Right atrium auricular region (tissue), 2 donors: ENCODE measurements at regions not wholly inside any gene's neighbourhood (a gene's known extent, or its start where the extent isn't known, plus 50 kb on each side); places are given as distances from the start of the nearest gene placed in this dataset.

Experiments
- DNase-seq: peaks from one replicate; pipeline ENCODE4 v3.0.0-alpha.2; 2019; ENCODE audit warnings: low spot score
- H3K27ac ChIP-seq, 2 donors: fragments of 200-600 bp; sonication (generic); 1 replicate in 1 of 2; 2 replicates in 1 of 2; pipeline ENCODE4 v1.5.1; 2016 to 2019
- H3K27me3 ChIP-seq, 2 donors: fragments of 200-600 bp; sonication (generic); one replicate each; pipeline versions ENCODE4 v1.5.1 to v1.6.0; 2017 to 2019
- H3K36me3 ChIP-seq: fragments of 200-600 bp; sonication (generic); one replicate; pipeline ENCODE4 v1.5.1; 2016
- H3K4me1 ChIP-seq, 2 donors: fragments of 200-600 bp; sonication (generic); one replicate each; pipeline versions ENCODE4 v1.5.1 to v1.6.0; 2017 to 2019
- H3K4me3 ChIP-seq, 2 donors: fragments of 200-600 bp; sonication (generic); 1 replicate in 1 of 2; 2 replicates in 1 of 2; pipeline ENCODE4 v1.5.1; 2017 to 2019; ENCODE audit warnings: mild to moderate bottlenecking in 1 of 2, moderate library complexity in 1 of 2
- H3K9me3 ChIP-seq, 2 donors: fragments of 200-600 bp; sonication (generic); one replicate each; pipeline ENCODE4 v1.5.1; 2019
- TF ChIP-seq, protein P1 (sequence below), 2 donors: fragments of 200-600 bp; sonication (generic); IDR thresholded peaks; one replicate each; pipeline ENCODE4 v1.5.1; 2019; ENCODE audit warnings: antibody characterized with exemption in 2 of 2

DNA sequence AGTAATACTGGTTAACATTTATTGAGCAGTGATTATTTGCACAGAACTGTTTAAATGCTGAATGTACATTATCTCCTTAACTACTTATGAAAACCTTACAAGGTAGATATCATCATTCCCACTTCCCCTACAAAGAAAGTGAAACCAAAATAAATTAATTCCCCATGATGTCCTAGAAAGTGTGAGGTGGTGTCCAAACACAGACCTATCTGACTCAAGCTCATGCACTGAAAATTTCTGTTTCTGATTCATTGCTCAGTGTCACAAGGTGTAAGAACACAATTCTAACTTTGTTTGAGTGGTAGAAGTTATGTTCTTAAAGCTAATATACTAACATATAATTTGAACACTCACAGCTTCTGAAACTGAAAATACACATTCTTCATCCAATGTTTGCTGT, 178.7 kb downstream of the MRPL39 start:
- Histone ChIP-seq H3K4me3 (no peak overlapping the region), H3K27ac (no peak overlapping the region), H3K36me3 (no peaks in the 10 kb centered on the region), H3K9me3 (no peaks in the 10 kb centered on the region), H3K4me1 (no peaks in the 10 kb centered on the region), H3K27me3 (no peaks in the 10 kb centered on the region)
- no peak for DNase-seq
- TF ChIP-seq, protein P1, sequence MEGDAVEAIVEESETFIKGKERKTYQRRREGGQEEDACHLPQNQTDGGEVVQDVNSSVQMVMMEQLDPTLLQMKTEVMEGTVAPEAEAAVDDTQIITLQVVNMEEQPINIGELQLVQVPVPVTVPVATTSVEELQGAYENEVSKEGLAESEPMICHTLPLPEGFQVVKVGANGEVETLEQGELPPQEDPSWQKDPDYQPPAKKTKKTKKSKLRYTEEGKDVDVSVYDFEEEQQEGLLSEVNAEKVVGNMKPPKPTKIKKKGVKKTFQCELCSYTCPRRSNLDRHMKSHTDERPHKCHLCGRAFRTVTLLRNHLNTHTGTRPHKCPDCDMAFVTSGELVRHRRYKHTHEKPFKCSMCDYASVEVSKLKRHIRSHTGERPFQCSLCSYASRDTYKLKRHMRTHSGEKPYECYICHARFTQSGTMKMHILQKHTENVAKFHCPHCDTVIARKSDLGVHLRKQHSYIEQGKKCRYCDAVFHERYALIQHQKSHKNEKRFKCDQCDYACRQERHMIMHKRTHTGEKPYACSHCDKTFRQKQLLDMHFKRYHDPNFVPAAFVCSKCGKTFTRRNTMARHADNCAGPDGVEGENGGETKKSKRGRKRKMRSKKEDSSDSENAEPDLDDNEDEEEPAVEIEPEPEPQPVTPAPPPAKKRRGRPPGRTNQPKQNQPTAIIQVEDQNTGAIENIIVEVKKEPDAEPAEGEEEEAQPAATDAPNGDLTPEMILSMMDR (IDR thresholded peaks at IDR 0.05): no peak

DNA sequence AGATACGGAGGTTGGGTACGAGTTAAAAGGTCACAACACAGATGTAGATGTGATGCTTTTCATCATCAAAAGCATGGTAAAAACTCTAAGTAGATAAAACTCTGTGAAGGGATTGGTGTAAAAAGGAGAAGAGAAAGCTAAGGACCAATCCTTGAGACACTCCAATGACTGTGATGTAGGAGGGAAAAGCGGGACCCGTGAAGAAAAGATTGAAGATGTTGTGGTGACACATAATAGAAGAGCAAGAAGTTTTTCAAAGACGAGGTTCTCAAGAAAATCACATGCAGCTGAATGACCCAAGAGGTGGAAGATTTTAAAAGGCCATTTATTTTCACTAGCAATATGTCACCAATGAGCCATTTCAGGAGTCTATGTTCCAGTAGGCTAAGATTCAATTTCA, 179.5 kb downstream of the MRPL39 start:
- no peak for DNase-seq
- H3K9me3 ChIP-seq: no peaks in the 10 kb centered on the region
- TF ChIP-seq, protein P1 (IDR thresholded peaks at IDR 0.05): no peak
- no peak overlapping the region for H3K4me3 ChIP-seq
- H3K4me1 ChIP-seq: no peaks in the 10 kb centered on the region
- no peaks in the 10 kb centered on the region for H3K27me3 ChIP-seq
- H3K27ac ChIP-seq: no peak overlapping the region
- no peaks in the 10 kb centered on the region for H3K36me3 ChIP-seq

DNA sequence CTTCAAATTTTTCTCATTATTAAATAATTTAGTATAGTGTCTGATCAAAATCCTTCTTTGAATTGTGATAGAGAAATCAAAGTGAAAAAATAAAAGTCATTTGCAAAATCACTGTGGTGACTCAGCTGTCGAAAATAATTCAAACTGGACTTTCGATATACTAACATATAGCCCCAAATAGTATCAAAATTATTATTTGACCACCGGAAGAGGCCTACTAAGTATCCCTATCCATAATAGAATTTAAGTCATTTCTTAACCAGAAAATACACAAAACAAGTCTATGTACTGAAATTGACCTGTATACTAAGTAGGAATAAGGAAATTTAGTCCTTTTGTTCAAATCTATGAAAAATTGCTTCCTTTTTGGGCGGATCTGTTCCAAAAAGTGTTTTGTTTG, 180.7 kb downstream of the MRPL39 start:
- H3K4me1 ChIP-seq: no peaks in the 10 kb centered on the region
- H3K27ac ChIP-seq: no peak overlapping the region
- no peak for DNase-seq
- no peaks in the 10 kb centered on the region for H3K27me3 ChIP-seq
- H3K4me3 ChIP-seq: no peak overlapping the region
- no peaks in the 10 kb centered on the region for H3K9me3 ChIP-seq
- H3K36me3 ChIP-seq: no peaks in the 10 kb centered on the region
- TF ChIP-seq, protein P1 (IDR thresholded peaks at IDR 0.05): no peak

- Histone ChIP-seq H3K27ac (no peak overlapping the region), H3K27me3 (no peaks in the 10 kb centered on the region), H3K4me1 (no peaks in the 10 kb centered on the region)
These were observed 182.1 kb downstream of the MRPL39 start for GRCh38 chr21:25425156-25425555.

DNA sequence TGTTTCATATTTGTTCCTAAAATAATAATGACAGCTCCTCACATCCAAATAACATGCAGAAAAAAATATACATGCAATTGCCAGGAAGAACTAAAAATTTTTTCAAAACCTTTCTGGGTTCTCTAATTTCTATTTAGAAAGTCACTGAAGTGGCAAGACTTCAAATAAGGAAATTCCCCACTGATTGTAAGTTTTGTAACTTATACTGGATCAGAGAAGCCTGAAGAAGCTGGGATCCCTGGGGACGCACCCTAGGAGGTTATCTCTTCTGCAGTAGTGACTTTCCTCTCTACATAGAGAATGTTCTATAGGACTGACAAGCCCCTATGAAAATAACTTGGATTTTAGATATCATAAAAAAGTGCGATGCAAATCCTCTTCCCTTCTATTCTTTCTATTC, 182.6 kb downstream of the MRPL39 start:
- no peaks in the 10 kb centered on the region for H3K4me1 ChIP-seq
- H3K4me3 ChIP-seq: no peak overlapping the region
- H3K9me3 ChIP-seq: no peaks in the 10 kb centered on the region
- H3K27me3 ChIP-seq: no peaks in the 10 kb centered on the region
- DNase-seq: no peak
- TF ChIP-seq, protein P1 (IDR thresholded peaks at IDR 0.05): no peak
- H3K27ac ChIP-seq: no peak overlapping the region
- no peaks in the 10 kb centered on the region for H3K36me3 ChIP-seq

More at GRCh38 chr21:25425156-25425555, 182.1 kb downstream of the MRPL39 start:
- DNase-seq: no peak
- Histone ChIP-seq H3K36me3 (no peaks in the 10 kb centered on the region), H3K9me3 (no peaks in the 10 kb centered on the region), H3K4me3 (no peak overlapping the region)
- TF ChIP-seq, protein P1 (IDR thresholded peaks at IDR 0.05): no peak

GRCh38 chr21:25424048-25424447, 183.2 kb downstream of the MRPL39 start:
- Histone ChIP-seq H3K4me1 (no peaks in the 10 kb centered on the region), H3K27ac (no peak overlapping the region), H3K9me3 (no peaks in the 10 kb centered on the region), H3K27me3 (no peaks in the 10 kb centered on the region), H3K36me3 (no peaks in the 10 kb centered on the region), H3K4me3 (no peak overlapping the region)
- no peak for DNase-seq
- TF ChIP-seq, protein P1 (IDR thresholded peaks at IDR 0.05): no peak
